H9 (cell line): ENCODE measurements at regions not wholly inside any gene's neighbourhood (a gene's known extent, or its start where the extent isn't known, plus 50 kb on each side); places are given as distances from the start of the nearest gene placed in this dataset.

Experiments used
- DNase-seq: peaks from one replicate; pipeline ENCODE4 v3.0.0-alpha.2; 2017
- H2AFZ ChIP-seq: one replicate; pipeline ENCODE4 v1.6.1; 2013; ENCODE audit warnings: mild to moderate bottlenecking, low read length, control low read depth, moderate library complexity
- H2AK5ac ChIP-seq: 2 replicates; pipeline ENCODE4 v1.6.1; 2013; ENCODE audit warnings: low read length, control low read depth, mixed read lengths; ENCODE audit not compliant: insufficient read length
- H2BK120ac ChIP-seq: one replicate; pipeline ENCODE4 v1.6.1; 2013; ENCODE audit warnings: low read depth, mild to moderate bottlenecking, low read length, control low read depth, inconsistent platforms; ENCODE audit not compliant: poor library complexity, severe bottlenecking
- H2BK12ac ChIP-seq: 2 replicates; pipeline ENCODE4 v1.6.1; 2013; ENCODE audit warnings: low read length, control low read depth, mixed read lengths, low read depth; ENCODE audit not compliant: insufficient read length
- H2BK15ac ChIP-seq: 2 replicates; pipeline ENCODE4 v1.6.1; 2013; ENCODE audit warnings: low read depth, low read length, control low read depth
- H2BK20ac ChIP-seq: one replicate; pipeline ENCODE4 v1.6.1; 2013; ENCODE audit warnings: low read depth, mild to moderate bottlenecking, low read length, control low read depth, inconsistent platforms; ENCODE audit not compliant: poor library complexity, severe bottlenecking
- H2BK5ac ChIP-seq: 2 replicates; pipeline ENCODE4 v1.6.1; 2013; ENCODE audit warnings: low read length, control low read depth, mixed read lengths; ENCODE audit not compliant: insufficient read length
- H3K14ac ChIP-seq: 2 replicates; pipeline ENCODE4 v1.6.1; 2013; ENCODE audit warnings: low read length, control low read depth; ENCODE audit not compliant: insufficient read depth
- H3K18ac ChIP-seq: 2 replicates; pipeline ENCODE4 v1.6.1; 2013; ENCODE audit warnings: low read depth, mild to moderate bottlenecking, mixed read lengths, low read length, control low read depth; ENCODE audit not compliant: insufficient read length
- H3K23ac ChIP-seq: 2 replicates; pipeline ENCODE4 v1.6.1; 2013; ENCODE audit warnings: low read length, control low read depth, mixed read lengths, low read depth; ENCODE audit not compliant: insufficient read length
- H3K23me2 ChIP-seq: 2 replicates; pipeline ENCODE4 v1.6.1; 2013; ENCODE audit warnings: low read depth, mild to moderate bottlenecking, mixed read lengths, low read length, control low read depth; ENCODE audit not compliant: insufficient read length, poor library complexity, severe bottlenecking
- H3K27ac ChIP-seq: 2 replicates; pipeline ENCODE4 v1.5.1; 2013; ENCODE audit warnings: low read length, control low read depth, mixed read lengths, low read depth; ENCODE audit not compliant: insufficient read length
- H3K27me3 ChIP-seq: 2 replicates; pipeline ENCODE4 v1.6.1; 2013; ENCODE audit warnings: low read length, control low read depth, inconsistent platforms; ENCODE audit not compliant: insufficient read depth
- H3K4ac ChIP-seq: 2 replicates; pipeline ENCODE4 v1.6.1; 2013; ENCODE audit warnings: low read depth, mild to moderate bottlenecking, control low read depth, inconsistent platforms, low read length, moderate library complexity
- H3K4me1 ChIP-seq: 2 replicates; pipeline ENCODE4 v1.6.1; 2013; ENCODE audit warnings: low read length, control low read depth, inconsistent platforms; ENCODE audit not compliant: insufficient read depth
- H3K4me2 ChIP-seq: 2 replicates; pipeline ENCODE4 v1.6.1; 2013; ENCODE audit warnings: low read length, control low read depth, mixed read lengths; ENCODE audit not compliant: insufficient read length, insufficient read depth
- H3K56ac ChIP-seq: 2 replicates; pipeline ENCODE4 v1.6.1; 2013; ENCODE audit warnings: low read depth, mild to moderate bottlenecking, mixed read lengths, low read length, control low read depth; ENCODE audit not compliant: insufficient read length
- H3K79me1 ChIP-seq: 2 replicates; pipeline ENCODE4 v1.6.1; 2013; ENCODE audit warnings: low read depth, mild to moderate bottlenecking, moderate library complexity, low read length, control low read depth, inconsistent platforms; ENCODE audit not compliant: insufficient read depth, poor library complexity, severe bottlenecking
- H3K79me2 ChIP-seq: 2 replicates; pipeline ENCODE4 v1.6.1; 2013; ENCODE audit warnings: low read length, control low read depth, inconsistent platforms; ENCODE audit not compliant: insufficient read depth
- H3K9ac ChIP-seq: 2 replicates; pipeline ENCODE4 v1.6.1; 2013; ENCODE audit warnings: low read length, control low read depth, mixed read lengths; ENCODE audit not compliant: insufficient read length; ENCODE audit errors: extremely low read depth
- H3K9me3 ChIP-seq: one replicate; pipeline ENCODE4 v1.6.1; 2013; ENCODE audit warnings: low read depth, low read length, inconsistent platforms; ENCODE audit not compliant: control insufficient read depth
- H3T11ph ChIP-seq: one replicate; pipeline ENCODE4 v1.6.1; 2013; ENCODE audit warnings: mild to moderate bottlenecking, low read length, control low read depth, inconsistent platforms
- H4K20me1 ChIP-seq: one replicate; pipeline ENCODE4 v1.6.1; 2013; ENCODE audit not compliant: control insufficient read depth, insufficient read length, insufficient read depth
- H4K5ac ChIP-seq: 2 replicates; pipeline ENCODE4 v1.6.1; 2013; ENCODE audit warnings: low read depth, mild to moderate bottlenecking, mixed read lengths, low read length, control low read depth; ENCODE audit not compliant: insufficient read length
- H4K8ac ChIP-seq: replicated peaks from 2 replicates; pipeline ENCODE4 v1.6.1; 2013; ENCODE audit warnings: low read length, control low read depth, mixed read lengths, low read depth; ENCODE audit not compliant: insufficient read length
- H4K91ac ChIP-seq: 2 replicates; pipeline ENCODE4 v1.6.1; 2013; ENCODE audit warnings: low read depth, mild to moderate bottlenecking, moderate library complexity, mixed read lengths, low read length, control low read depth; ENCODE audit not compliant: insufficient read length
- H3K27ac Mint-ChIP-seq, 3 experiments: 2 replicates in 2 of 3; 3 replicates in 1 of 3; pipeline ENCODE4 v1.8.0; 2020 to 2021; ENCODE audit warnings: mixed read lengths in 3 of 3, mild to moderate bottlenecking in 1 of 3, moderate library complexity in 1 of 3
- H3K27me3 Mint-ChIP-seq: 2 replicates; pipeline ENCODE4 v1.8.0; 2021; ENCODE audit warnings: low read depth, mild to moderate bottlenecking, moderate library complexity, mixed read lengths
- H3K36me3 Mint-ChIP-seq, 3 experiments: 2 replicates in 2 of 3; 3 replicates in 1 of 3; pipeline ENCODE4 v1.8.0; 2020 to 2021; ENCODE audit warnings: low read depth in 3 of 3, mixed read lengths in 3 of 3; ENCODE audit not compliant: insufficient read depth in 1 of 3
- H3K4me1 Mint-ChIP-seq, 2 experiments: 2 replicates each; pipeline ENCODE4 v1.8.0; 2020; ENCODE audit warnings: mixed read lengths in 2 of 2
- H3K4me3 Mint-ChIP-seq, 2 experiments: 2 replicates in 1 of 2; 3 replicates in 1 of 2; pipeline ENCODE4 v1.8.0; 2020 to 2021; ENCODE audit warnings: mild to moderate bottlenecking in 2 of 2, mixed read lengths in 2 of 2, moderate library complexity in 1 of 2
- H3K9me3 Mint-ChIP-seq, 2 experiments: 2 replicates in 1 of 2; 3 replicates in 1 of 2; pipeline ENCODE4 v1.8.0; 2020; ENCODE audit warnings: mild to moderate bottlenecking in 2 of 2, mixed read lengths in 2 of 2, moderate library complexity in 1 of 2
- WGBS: extraction: QIAGEN DNeasy Blood & Tissue Kit; methylation state at CpG from one replicate; pipeline ENCODE4 v1.1.7; 2013; ENCODE audit warnings: missing lambda C conversion rate, low lambda C conversion rate, mixed read lengths; ENCODE audit not compliant: insufficient read length; ENCODE audit errors: extremely low coverage; 5-methylcytosine and 5-hydroxymethylcytosine counted together
- TF ChIP-seq, protein P1 (sequence below): fragments of 200-600 bp; sonication (generic); conservative IDR thresholded peaks from 3 replicates; pipeline ENCODE4 v1.8.0; 2021; ENCODE audit warnings: antibody characterized with exemption, mild to moderate bottlenecking

GRCh38 chr6:77383026-77383425, 80.3 kb downstream of the HTR1B start:
- H3K27ac ChIP-seq: no peak overlapping the region

More at GRCh38 chr6:77383026-77383425, 80.3 kb downstream of the HTR1B start:
- Histone ChIP-seq H3K56ac (no peak overlapping the region), H3K14ac (no peak overlapping the region), H2AK5ac (no peak overlapping the region), H4K91ac (no peak overlapping the region), H3K23me2 (no peaks in the 10 kb centered on the region), H3K79me2 (no peaks in the 10 kb centered on the region), H2BK120ac (no peak overlapping the region), H3K9ac (no peak overlapping the region), H2AFZ (no peak overlapping the region), H2BK5ac (no peak overlapping the region), H3T11ph (no peak overlapping the region), H3K9me3 (no peaks in the 10 kb centered on the region), H3K18ac (no peak overlapping the region), H3K4me1 (no peaks in the 10 kb centered on the region), H2BK12ac (no peak overlapping the region), H3K23ac (no peak overlapping the region), H2BK20ac (no peak overlapping the region), H3K79me1 (no peaks in the 10 kb centered on the region), H2BK15ac (no peak overlapping the region), H3K27me3 (no peaks in the 10 kb centered on the region), H4K20me1 (no peaks in the 10 kb centered on the region), H4K5ac (no peak overlapping the region), H3K4ac (no peak overlapping the region), H4K8ac (no peak overlapping the region), H3K4me2 (no peak overlapping the region)
- no peak overlapping the region for H3K4me3 Mint-ChIP-seq
- H3K27ac Mint-ChIP-seq: no peak overlapping the region
- DNase-seq: no peak
- H3K9me3 Mint-ChIP-seq: no peaks in the 10 kb centered on the region; a peak in 1 of 5 replicates
- H3K36me3 Mint-ChIP-seq: no peaks in the 10 kb centered on the region
- WGBS: no CpG with 5 or more reads among the region's 2 CpGs
- no peaks in the 10 kb centered on the region for H3K4me1 Mint-ChIP-seq
- H3K27me3 Mint-ChIP-seq: no peaks in the 10 kb centered on the region
- TF ChIP-seq, protein P1, sequence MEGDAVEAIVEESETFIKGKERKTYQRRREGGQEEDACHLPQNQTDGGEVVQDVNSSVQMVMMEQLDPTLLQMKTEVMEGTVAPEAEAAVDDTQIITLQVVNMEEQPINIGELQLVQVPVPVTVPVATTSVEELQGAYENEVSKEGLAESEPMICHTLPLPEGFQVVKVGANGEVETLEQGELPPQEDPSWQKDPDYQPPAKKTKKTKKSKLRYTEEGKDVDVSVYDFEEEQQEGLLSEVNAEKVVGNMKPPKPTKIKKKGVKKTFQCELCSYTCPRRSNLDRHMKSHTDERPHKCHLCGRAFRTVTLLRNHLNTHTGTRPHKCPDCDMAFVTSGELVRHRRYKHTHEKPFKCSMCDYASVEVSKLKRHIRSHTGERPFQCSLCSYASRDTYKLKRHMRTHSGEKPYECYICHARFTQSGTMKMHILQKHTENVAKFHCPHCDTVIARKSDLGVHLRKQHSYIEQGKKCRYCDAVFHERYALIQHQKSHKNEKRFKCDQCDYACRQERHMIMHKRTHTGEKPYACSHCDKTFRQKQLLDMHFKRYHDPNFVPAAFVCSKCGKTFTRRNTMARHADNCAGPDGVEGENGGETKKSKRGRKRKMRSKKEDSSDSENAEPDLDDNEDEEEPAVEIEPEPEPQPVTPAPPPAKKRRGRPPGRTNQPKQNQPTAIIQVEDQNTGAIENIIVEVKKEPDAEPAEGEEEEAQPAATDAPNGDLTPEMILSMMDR: no peak
